ENCODE measurements at regions not wholly inside any gene's neighbourhood (a gene's known extent, or its start where the extent isn't known, plus 50 kb on each side); places are given as distances from the start of the nearest gene placed in this dataset.

DNA sequence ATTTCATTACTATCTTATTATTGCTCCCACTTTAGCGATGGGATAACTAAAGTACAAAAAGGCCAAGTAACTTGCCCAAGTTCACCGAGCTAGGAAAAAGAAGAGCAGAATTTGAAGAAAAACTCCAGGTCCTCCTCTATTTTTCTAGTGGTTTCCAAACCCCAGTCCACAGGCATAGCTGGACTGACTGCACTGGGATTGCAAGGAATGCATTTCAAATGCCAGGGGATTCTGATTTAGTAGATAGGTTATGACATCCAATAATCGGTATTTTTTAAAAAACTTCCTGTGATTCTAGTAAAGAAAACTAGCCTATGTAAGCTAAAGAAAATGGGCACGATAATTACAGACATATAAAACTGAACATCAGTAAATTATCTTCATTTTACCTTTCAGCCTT, 62.7 kb upstream of the GALNT5 start:
- TF ChIP-seq, protein P1, sequence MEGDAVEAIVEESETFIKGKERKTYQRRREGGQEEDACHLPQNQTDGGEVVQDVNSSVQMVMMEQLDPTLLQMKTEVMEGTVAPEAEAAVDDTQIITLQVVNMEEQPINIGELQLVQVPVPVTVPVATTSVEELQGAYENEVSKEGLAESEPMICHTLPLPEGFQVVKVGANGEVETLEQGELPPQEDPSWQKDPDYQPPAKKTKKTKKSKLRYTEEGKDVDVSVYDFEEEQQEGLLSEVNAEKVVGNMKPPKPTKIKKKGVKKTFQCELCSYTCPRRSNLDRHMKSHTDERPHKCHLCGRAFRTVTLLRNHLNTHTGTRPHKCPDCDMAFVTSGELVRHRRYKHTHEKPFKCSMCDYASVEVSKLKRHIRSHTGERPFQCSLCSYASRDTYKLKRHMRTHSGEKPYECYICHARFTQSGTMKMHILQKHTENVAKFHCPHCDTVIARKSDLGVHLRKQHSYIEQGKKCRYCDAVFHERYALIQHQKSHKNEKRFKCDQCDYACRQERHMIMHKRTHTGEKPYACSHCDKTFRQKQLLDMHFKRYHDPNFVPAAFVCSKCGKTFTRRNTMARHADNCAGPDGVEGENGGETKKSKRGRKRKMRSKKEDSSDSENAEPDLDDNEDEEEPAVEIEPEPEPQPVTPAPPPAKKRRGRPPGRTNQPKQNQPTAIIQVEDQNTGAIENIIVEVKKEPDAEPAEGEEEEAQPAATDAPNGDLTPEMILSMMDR (IDR thresholded peaks at IDR 0.05): no peak
- no peak for TF ChIP-seq CBFB (CRISPR knock-in tag; IDR thresholded peaks at IDR 0.05; ENCODE audit: low read depth)
- no peak for TF ChIP-seq NR2C2 (CRISPR knock-in tag; IDR thresholded peaks at IDR 0.05)
- TF ChIP-seq, protein P2, sequence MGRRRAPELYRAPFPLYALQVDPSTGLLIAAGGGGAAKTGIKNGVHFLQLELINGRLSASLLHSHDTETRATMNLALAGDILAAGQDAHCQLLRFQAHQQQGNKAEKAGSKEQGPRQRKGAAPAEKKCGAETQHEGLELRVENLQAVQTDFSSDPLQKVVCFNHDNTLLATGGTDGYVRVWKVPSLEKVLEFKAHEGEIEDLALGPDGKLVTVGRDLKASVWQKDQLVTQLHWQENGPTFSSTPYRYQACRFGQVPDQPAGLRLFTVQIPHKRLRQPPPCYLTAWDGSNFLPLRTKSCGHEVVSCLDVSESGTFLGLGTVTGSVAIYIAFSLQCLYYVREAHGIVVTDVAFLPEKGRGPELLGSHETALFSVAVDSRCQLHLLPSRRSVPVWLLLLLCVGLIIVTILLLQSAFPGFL (CRISPR knock-in tag; IDR thresholded peaks at IDR 0.05; ENCODE audit: borderline replicate concordance): no peak
- no peak for TF ChIP-seq KAT7 (CRISPR knock-in tag; IDR thresholded peaks at IDR 0.05; ENCODE audit: borderline replicate concordance)
